ENCODE measurements at regions not wholly inside any gene's neighbourhood (a gene's known extent, or its start where the extent isn't known, plus 50 kb on each side); places are given as distances from the start of the nearest gene placed in this dataset.
"Not testable (repeated sequence)": the region's sequence is repeated elsewhere in the genome, so short reads cannot be mapped to it uniquely, and the experiment has no call there.

GRCh38 chr12:115810122-115810901 lies 467.2 kb downstream of the MED13L start:
- DNase-seq: peak; percentile 80

GRCh38 chr12:115806000-115806399 lies 471.5 kb downstream of the MED13L start:
- DNase-seq: no peak

GRCh38 chr12:115802767-115803166 lies 474.7 kb downstream of the MED13L start:
- DNase-seq: no peak

DNA sequence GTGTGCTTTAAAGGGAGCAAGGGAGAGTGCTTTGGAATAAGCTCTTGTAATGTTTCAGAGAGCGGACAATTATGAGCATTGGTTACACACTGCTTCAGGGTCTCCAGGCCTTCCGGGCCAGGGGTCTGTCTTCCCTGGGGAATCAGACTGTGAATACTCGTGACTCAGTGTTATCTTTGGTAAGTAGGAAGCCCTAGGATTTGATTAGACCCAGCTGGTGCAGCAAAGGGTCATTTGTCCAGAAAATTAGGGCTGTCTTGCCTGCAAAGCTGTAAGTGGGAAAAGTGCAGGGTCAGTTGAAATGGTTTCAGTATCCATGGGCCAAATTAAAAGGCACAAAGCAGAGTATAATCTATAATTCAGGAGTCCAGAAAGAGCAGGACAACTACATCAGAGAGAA lies 475.6 kb downstream of the MED13L start:
- DNase-seq: peak; percentile 13

DNA sequence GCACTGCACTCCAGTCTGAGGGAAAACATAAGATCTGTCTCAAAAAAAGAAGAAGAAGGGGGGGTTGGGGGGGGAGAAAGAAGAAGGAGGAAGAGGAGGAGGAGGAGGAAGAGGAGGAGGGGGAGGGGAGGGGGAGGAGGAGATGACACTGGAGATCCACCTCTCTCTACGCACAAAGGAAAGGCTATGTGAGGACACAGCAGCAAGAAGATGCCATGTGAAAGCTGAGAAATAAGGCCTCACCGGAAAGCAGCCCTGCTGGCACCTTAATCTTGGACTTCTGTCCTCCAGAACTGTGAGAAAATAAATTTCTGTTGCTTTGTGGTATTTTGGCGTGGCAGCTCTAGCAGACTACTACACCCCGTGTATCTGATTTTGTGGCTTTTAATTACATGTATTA lies 477.9 kb downstream of the MED13L start:
- DNase-seq: no peak

- DNase-seq: no peak
These were observed 479.1 kb downstream of the MED13L start for GRCh38 chr12:115798309-115798917.

- no peak for DNase-seq
These were observed 482.8 kb downstream of the MED13L start for GRCh38 chr12:115794659-115795081.

DNA sequence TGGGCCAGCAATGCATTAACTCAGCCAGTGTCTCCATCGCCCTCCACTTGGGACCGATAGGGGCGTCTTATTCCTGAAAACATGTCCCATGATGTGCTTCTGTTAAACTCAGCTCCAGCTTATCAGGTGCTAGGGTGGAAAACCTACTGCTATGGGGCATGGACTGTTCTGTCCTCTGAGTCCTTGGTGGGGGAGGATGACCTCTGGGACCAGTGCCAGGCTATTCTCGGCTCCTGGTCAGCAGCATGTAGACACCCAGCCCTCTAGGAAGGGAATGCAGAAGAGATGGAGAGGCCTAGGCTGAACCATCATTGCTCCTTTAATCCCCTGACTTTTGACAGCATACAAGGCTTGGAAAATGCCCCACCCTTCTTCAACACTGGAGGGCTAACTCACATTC lies 486.2 kb downstream of the MED13L start:
- DNase-seq: no peak

- DNase-seq: no peak
These were observed 487.0 kb downstream of the MED13L start for GRCh38 chr12:115790526-115790925.

DNA sequence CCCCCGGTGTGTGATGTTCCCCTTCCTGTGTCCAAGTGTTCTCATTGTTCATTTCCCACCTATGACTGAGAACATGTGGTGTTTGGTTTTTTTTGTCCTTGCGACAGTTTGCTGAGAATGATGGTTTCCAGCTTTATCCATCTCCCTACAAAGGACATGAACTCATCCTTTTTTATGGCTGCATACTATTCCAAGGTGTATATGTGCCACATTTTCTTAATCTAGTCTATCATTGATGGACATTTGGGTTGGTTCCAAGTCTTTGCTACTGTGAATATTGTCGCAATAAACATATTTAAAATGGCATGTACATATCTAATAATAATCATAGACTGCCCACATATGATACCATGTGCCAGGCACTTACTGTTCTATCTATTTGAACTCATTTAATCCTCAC lies 491.0 kb downstream of the MED13L start:
- DNase-seq: not testable (repeated sequence)

- DNase-seq: no peak
These were observed 491.9 kb downstream of the MED13L start for GRCh38 chr12:115785548-115785947.

DNA sequence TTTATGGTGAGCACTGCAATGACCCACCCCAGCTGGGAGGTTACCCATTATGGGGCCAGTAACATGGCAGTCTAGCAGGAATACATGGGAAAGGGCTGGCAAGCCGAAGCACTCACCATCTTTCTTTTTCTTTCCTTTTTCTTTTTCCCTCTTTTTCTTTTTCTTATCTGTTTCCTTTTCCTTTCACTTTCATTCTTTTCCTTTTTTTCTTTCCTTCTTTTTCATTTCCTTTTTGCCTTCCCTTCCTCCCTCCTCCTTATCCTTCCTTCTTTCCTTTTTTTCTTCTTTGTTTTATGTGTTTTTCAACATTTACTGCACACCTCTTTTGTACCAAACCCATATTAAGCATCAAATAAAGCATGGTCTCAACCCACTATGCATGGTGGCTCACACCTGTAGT lies 501.1 kb downstream of the MED13L start:
- no peak for DNase-seq

DNA sequence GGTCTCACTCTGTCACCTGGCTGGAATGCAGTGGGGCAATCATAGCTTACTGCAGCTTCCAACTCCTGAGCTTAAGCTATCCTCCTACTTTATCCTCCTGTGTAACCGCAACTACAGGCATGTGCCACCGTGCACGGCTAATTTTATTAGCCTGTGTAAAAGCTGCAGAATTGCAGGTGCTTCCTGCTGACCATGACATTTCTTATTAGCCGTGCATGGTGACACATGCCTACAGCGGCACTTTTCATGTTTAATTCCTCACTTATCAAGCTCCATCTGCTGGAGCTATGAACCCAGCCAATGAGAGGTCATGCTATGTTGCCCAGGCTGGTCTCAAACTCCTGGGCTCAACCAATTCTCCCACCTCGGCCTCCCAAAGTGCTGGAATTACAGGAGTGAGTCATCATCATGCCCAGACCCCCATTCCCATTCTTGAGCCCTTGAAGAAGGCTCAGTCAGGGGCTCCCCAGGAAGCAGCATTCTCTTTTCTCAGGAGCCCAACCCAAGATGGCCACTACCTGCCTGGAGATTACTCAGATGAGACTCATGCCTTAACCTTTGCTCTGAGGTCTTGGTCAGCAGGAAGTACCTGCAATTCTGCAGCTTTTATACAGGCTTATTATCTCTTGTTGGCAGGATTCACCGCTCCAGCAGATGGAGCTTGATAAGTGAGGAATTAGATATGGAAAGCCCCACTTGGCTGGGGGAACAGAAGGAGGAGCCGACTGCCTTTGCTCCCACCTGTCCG lies 503.2 kb downstream of the MED13L start:
- peak; percentile 57 for DNase-seq

- no peak for DNase-seq
These were observed 505.9 kb downstream of the MED13L start for GRCh38 chr12:115771601-115772000.

- peak; percentile 45 for DNase-seq
These were observed 506.4 kb downstream of the MED13L start for GRCh38 chr12:115771065-115771464.

DNA sequence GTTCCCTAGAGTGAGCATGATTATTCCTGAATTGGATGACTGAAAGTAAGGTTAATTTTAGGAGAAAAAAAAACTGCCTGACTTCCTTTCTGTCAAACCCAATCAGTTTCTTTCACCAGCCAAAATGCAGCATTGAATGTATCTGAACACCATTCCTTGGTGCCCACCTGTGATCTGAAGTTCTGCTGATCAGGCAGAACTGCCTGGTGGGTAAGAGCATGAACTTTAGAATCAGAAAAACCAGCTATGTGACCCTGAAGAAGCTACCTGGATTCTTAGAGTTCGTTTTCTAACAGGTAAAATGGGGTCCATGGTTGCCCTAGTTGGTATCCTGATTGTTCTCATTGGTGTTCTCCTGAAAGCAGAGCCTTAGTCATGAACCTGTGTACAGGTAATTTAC lies 506.9 kb downstream of the MED13L start:
- DNase-seq: no peak

- no peak for DNase-seq
These were observed 509.6 kb downstream of the MED13L start for GRCh38 chr12:115767916-115768315.

GRCh38 chr12:115763982-115764621 lies 513.4 kb downstream of the MED13L start:
- DNase-seq: no peak

- DNase-seq: no peak
These were observed 514.1 kb downstream of the MED13L start for GRCh38 chr12:115763376-115763775.

DNA sequence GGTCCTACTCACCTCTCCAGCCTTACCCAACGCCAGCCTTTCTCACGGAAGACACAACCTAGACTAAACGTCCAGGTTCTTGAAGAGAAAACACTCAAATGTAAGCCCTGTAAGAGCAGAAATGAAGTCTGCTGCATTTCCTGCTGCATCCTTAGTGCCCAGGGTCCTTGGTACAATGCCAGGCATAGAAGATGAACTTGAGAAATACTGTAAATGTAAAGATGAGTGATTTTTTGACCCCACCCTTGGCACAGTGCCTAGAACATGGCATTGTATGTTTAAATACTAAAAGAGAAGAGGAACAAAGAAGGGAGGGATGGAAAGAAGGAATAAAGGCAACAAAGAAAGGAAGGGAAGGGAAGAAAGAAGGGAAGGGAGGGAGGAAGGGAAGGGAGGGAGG lies 514.6 kb downstream of the MED13L start:
- DNase-seq: no peak

DNA sequence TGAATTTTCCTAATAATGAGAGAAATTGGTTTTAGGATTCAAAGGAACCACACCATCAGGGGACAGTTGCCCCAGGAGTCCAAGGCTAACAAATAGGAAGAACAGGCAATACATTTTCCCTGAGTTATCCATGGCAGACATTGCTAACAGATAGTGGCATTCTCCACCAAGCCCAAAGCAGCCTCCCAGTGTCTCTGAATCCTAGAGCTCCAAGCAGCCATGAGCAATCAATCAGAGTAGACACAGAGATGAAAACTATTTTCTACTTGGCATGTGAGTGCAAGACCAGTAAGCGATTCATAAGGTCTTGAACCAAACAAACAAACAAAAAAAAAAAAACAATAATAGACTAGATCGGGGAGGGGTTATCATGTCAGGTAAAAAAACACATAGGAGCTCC lies 515.7 kb downstream of the MED13L start:
- DNase-seq: no peak

DNA sequence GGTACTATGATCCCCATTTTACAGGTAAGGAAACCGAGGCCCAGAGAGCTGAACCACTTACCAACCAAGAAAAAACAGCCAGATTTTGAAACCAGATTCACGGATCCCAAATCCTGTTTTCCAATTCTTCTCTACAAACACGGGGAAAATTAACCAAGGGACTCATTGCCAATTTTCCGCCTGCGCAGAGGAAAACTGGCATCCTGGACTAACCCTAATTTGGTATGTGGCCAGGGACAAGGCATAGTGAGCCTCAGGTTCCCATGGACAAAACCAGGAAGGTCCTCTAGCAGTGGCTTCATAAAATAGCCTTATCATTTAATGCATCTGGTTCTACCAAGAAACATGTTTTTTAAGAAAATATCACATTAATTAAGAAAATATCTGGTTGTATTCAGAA lies 517.3 kb downstream of the MED13L start:
- DNase-seq: no peak

- DNase-seq: no peak
These were observed 518.4 kb downstream of the MED13L start for GRCh38 chr12:115758877-115759620.

Measured in eye (tissue), 1 donor.